ENCODE measurements at regions not wholly inside any gene's neighbourhood (a gene's known extent, or its start where the extent isn't known, plus 50 kb on each side); places are given as distances from the start of the nearest gene placed in this dataset.
A peak's percentile ranks its signal among the peaks of the same experiment; 100 is the strongest.

- DNase-seq = no peak
These were observed 310.9 kb upstream of the KCNJ16 start for GRCh38 chr17:69764146-69764545.

- DNase-seq = no peak
These were observed 306.0 kb upstream of the KCNJ16 start for GRCh38 chr17:69769050-69769449.

- no peak for DNase-seq
These were observed 301.9 kb upstream of the KCNJ16 start for GRCh38 chr17:69773081-69773480.

- no peak for DNase-seq
These were observed 295.4 kb upstream of the KCNJ16 start for GRCh38 chr17:69779378-69780214.

- DNase-seq = no peak
These were observed 291.2 kb upstream of the KCNJ16 start for GRCh38 chr17:69783865-69784264.

GRCh38 chr17:69788957-69789356 is 286.1 kb upstream of the KCNJ16 start:
- no peak for DNase-seq

- no peak for DNase-seq
These were observed 278.9 kb upstream of the KCNJ16 start for GRCh38 chr17:69796078-69796477.

- DNase-seq = no peak
These were observed 274.2 kb upstream of the KCNJ16 start for GRCh38 chr17:69800870-69801269.

GRCh38 chr17:69801368-69801767 is 273.7 kb upstream of the KCNJ16 start:
- no peak for DNase-seq

GRCh38 chr17:69802045-69802740 is 272.8 kb upstream of the KCNJ16 start:
- DNase-seq = no peak

GRCh38 chr17:69809331-69809730 is 265.7 kb upstream of the KCNJ16 start:
- DNase-seq = no peak

GRCh38 chr17:69810326-69810965 is 264.6 kb upstream of the KCNJ16 start:
- DNase-seq = no peak

- DNase-seq = no peak
These were observed 262.7 kb upstream of the KCNJ16 start for GRCh38 chr17:69812240-69812837.

- no peak for DNase-seq
These were observed 261.0 kb upstream of the KCNJ16 start for GRCh38 chr17:69814031-69814430.

- DNase-seq = no peak
These were observed 259.6 kb upstream of the KCNJ16 start for GRCh38 chr17:69815406-69815805.

GRCh38 chr17:69818467-69818866 is 256.6 kb upstream of the KCNJ16 start:
- DNase-seq = no peak

GRCh38 chr17:69819316-69820087 is 255.5 kb upstream of the KCNJ16 start:
- DNase-seq = peak; percentile 1

- DNase-seq = no peak
These were observed 254.1 kb upstream of the KCNJ16 start for GRCh38 chr17:69820876-69821473.

GRCh38 chr17:69822314-69822875 is 252.6 kb upstream of the KCNJ16 start:
- DNase-seq = no peak

- DNase-seq = peak; percentile 4
These were observed 246.9 kb upstream of the KCNJ16 start for GRCh38 chr17:69828087-69828486.

GRCh38 chr17:69834494-69834893 is 240.5 kb upstream of the KCNJ16 start:
- no peak for DNase-seq

Measured in left kidney (tissue), 1 donor.